Thoracic aorta (tissue), 2 donors: ENCODE measurements at regions not wholly inside any gene's neighbourhood (a gene's known extent, or its start where the extent isn't known, plus 50 kb on each side); places are given as distances from the start of the nearest gene placed in this dataset.

ENCODE experiments used
- ATAC-seq: fragments of 150-250 bp; one replicate; pipeline ENCODE4 v1.8.0; 2017; ENCODE audit warnings: low read depth; ENCODE audit not compliant: insufficient number of reproducible peaks, low FRiP score
- DNase-seq: peaks from one replicate; pipeline ENCODE4 v3.0.0-alpha.2; 2020; ENCODE audit warnings: low spot score
- H3K27ac ChIP-seq, 2 donors: fragments of 200-600 bp; sonication (generic); 1 replicate in 1 of 2; 2 replicates in 1 of 2; pipeline ENCODE4 v1.5.1; 2016; ENCODE audit warnings: mild to moderate bottlenecking in 2 of 2, moderate library complexity in 2 of 2
- H3K27me3 ChIP-seq: fragments of 200-600 bp; sonication (generic); replicated peaks from 2 replicates; pipeline ENCODE4 v1.6.0; 2016; ENCODE audit warnings: mild to moderate bottlenecking; ENCODE audit not compliant: insufficient read depth
- H3K36me3 ChIP-seq: fragments of 200-600 bp; sonication (generic); one replicate; pipeline ENCODE4 v1.5.1; 2016
- H3K4me1 ChIP-seq, 2 donors: fragments of 200-600 bp; sonication (generic); 1 replicate in 1 of 2; 2 replicates in 1 of 2; pipeline versions ENCODE4 v1.5.1 to v1.6.0; 2016; ENCODE audit warnings: low read depth in 2 of 2, mild to moderate bottlenecking in 1 of 2; ENCODE audit not compliant: control insufficient read depth in 1 of 2
- H3K4me3 ChIP-seq: fragments of 200-600 bp; sonication (generic); 2 replicates; pipeline ENCODE4 v1.5.1; 2016; ENCODE audit warnings: mild to moderate bottlenecking
- H3K9me3 ChIP-seq: fragments of 200-600 bp; sonication (generic); 2 replicates; pipeline ENCODE4 v1.5.1; 2016
- TF ChIP-seq, protein P1 (sequence below): fragments of 200-600 bp; sonication (generic); IDR thresholded peaks from one replicate; pipeline ENCODE4 v1.5.1; 2019; ENCODE audit warnings: antibody characterized with exemption

DNA sequence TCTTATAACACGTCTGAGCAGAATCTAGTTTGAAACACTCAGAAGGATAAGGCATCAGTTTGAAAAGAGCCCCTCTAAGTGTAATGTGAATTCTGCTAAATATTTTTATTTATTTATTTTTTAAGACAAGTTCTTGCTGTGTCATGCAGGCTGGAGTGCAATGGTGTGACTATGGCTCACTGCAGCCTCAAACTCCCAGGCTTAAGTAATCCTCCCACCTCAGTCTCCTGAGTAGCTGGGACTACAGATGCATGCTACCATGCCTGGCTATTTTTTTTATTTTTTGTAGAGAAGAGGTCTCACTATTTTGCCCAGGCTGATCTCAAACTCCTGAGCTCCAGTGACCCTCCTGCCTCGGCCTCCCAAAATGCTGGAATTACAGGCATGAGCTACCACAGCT is 225.9 kb upstream of the SEL1L start:
- Histone ChIP-seq H3K27ac (no peak overlapping the region), H3K27me3 (no peaks in the 10 kb centered on the region), H3K4me3 (no peak overlapping the region), H3K36me3 (no peaks in the 10 kb centered on the region), H3K9me3 (no peaks in the 10 kb centered on the region), H3K4me1 (no peaks in the 10 kb centered on the region)
- ATAC-seq: no peak
- no peak for DNase-seq
- TF ChIP-seq, protein P1, sequence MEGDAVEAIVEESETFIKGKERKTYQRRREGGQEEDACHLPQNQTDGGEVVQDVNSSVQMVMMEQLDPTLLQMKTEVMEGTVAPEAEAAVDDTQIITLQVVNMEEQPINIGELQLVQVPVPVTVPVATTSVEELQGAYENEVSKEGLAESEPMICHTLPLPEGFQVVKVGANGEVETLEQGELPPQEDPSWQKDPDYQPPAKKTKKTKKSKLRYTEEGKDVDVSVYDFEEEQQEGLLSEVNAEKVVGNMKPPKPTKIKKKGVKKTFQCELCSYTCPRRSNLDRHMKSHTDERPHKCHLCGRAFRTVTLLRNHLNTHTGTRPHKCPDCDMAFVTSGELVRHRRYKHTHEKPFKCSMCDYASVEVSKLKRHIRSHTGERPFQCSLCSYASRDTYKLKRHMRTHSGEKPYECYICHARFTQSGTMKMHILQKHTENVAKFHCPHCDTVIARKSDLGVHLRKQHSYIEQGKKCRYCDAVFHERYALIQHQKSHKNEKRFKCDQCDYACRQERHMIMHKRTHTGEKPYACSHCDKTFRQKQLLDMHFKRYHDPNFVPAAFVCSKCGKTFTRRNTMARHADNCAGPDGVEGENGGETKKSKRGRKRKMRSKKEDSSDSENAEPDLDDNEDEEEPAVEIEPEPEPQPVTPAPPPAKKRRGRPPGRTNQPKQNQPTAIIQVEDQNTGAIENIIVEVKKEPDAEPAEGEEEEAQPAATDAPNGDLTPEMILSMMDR: no peak

DNA sequence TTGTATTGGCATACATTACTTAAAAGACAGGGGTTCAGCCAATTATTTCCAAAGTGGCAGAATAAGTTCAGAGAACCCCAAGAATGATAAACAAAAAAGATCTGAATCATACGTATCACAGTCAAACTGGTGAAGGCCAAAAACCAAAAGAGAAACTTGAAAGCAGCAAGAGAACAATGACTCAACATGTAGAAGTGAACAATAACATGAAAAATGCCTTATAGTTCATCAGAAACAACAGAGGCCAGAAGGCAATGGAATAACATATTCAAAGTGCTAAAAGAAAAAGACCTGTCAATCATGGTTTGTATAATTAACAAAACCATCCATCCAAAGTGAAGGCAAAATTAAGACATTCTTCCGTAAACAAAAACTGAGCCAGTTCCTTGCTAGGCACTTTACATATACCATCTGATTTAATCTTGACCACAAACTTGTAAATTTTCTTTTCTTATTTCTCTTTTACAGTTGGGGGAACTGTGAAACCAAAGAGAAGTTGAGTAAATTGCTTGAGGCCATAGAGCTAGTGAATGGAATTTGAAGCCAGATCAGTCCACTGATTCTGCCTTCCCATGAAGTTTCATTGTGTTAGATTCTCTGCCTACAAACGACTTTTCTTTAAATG is 232.1 kb upstream of the SEL1L start:
- TF ChIP-seq, protein P1: no peak
- ATAC-seq: no peak
- Histone ChIP-seq H3K27me3 (no peaks in the 10 kb centered on the region), H3K27ac (no peak overlapping the region), H3K9me3 (no peaks in the 10 kb centered on the region), H3K4me3 (no peak overlapping the region), H3K4me1 (no peaks in the 10 kb centered on the region), H3K36me3 (no peaks in the 10 kb centered on the region)
- DNase-seq: no peak

DNA sequence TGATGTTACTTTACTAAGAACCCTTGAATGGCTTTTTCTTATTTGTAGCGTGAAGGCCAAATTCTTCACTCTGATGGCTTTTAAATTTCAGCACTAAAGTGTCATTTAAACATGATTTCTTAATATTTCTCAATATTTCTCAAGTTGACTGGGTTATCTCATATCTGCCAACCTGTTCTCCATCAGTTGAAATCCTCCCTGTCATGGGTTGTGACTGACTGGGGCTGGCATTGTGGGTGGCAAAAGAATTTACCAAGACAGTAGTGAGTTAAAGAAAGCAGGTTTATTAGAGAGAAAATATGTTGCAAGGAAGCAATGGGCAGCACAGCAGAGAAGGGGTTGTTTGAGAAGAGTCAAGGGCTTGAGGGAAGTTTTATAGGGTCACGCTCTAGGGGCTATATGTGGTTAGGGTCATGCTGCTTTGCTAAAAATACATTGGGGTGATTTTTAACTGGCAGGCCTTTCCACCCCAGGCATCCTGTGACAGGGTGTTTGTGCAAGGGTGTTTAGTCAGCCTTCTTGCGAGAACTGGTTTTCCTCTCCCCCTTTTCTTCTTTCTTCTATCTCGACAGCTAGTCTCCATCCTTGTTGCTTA is 232.8 kb upstream of the SEL1L start:
- TF ChIP-seq, protein P1: no peak
- H3K4me3 ChIP-seq: no peak overlapping the region
- DNase-seq: no peak
- H3K9me3 ChIP-seq: no peaks in the 10 kb centered on the region
- H3K36me3 ChIP-seq: no peaks in the 10 kb centered on the region
- H3K27me3 ChIP-seq: no peaks in the 10 kb centered on the region
- ATAC-seq: no peak
- no peaks in the 10 kb centered on the region for H3K4me1 ChIP-seq
- no peak overlapping the region for H3K27ac ChIP-seq

DNA sequence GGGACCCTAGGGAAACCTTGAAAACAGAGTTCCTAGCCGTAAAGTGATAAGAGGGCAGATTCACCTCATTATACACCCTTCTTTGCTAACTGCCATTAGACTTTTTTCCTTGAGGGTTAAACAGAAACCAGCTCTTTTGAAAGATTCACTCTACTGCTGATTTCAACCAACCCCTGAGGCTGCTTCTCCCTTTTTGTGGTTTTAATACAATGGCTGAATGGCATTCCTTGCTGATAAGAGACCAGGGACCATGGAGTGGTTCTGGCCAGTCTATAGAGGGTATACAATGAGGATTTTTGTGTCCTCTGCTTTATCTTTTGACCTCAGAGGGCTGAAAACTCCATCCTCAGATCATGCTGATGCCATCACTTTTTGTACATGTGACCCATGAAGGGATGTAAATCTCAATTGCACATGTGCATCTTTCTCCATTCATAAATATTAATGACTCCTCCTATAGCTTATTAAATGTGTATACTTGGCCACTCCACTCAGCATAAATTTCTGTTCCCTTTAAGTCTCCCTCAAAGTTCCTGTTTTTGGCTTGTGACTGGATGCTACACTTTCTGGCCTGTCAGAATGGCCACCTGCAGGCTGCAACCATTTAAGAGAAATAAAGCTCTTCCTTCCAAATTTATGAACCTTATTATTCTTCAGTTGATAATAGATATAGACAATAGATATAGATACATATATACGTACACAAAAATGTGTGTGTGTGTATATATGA is 233.8 kb upstream of the SEL1L start:
- TF ChIP-seq, protein P1: no peak
- ATAC-seq: no peak
- H3K9me3 ChIP-seq: no peaks in the 10 kb centered on the region
- no peaks in the 10 kb centered on the region for H3K4me1 ChIP-seq
- DNase-seq: no peak
- no peaks in the 10 kb centered on the region for H3K36me3 ChIP-seq
- H3K27me3 ChIP-seq: no peaks in the 10 kb centered on the region
- no peak overlapping the region for H3K4me3 ChIP-seq
- no peak overlapping the region for H3K27ac ChIP-seq

GRCh38 chr14:81771651-81772275 is 238.1 kb upstream of the SEL1L start:
- H3K4me3 ChIP-seq: no peak overlapping the region
- no peak for ATAC-seq
- no peaks in the 10 kb centered on the region for H3K36me3 ChIP-seq
- TF ChIP-seq, protein P1: no peak
- no peak overlapping the region for H3K27ac ChIP-seq
- H3K27me3 ChIP-seq: no peaks in the 10 kb centered on the region
- peaks cover 2 to 8% of the 10 kb centered on the region in 2 donors for H3K4me1 ChIP-seq
- no peaks in the 10 kb centered on the region for H3K9me3 ChIP-seq
- no peak for DNase-seq
